NCI-H526 (cell line): ENCODE measurements at regions not wholly inside any gene's neighbourhood (a gene's known extent, or its start where the extent isn't known, plus 50 kb on each side); places are given as distances from the start of the nearest gene placed in this dataset.
"Not testable (repeated sequence)": the region's sequence is repeated elsewhere in the genome, so short reads cannot be mapped to it uniquely, and the experiment has no call there.

Source experiments
- DNase-seq, 2 experiments: peaks; one replicate each; lab custom pipeline; 2025; lab: John Stamatoyannopoulos, UW

DNA sequence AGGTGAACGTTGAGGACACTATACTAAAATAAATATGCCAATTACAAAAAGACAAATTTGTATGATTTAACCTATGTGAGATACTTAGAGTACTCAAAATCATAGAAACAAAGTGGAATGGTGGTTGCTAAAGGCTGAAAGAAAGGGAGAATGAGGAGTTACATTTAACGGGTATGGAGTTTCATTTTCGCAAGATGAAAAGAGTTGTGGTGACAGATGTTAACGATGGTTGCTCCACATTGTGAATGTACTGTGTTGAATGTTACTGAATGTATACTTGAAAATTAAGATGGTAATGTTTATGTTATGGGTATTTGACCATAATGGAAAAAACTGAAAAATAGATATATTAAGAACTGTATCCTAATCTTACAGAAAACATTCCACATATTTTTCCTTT, 51.3 kb upstream of the MOCS2 start:
- no peak for DNase-seq

DNA sequence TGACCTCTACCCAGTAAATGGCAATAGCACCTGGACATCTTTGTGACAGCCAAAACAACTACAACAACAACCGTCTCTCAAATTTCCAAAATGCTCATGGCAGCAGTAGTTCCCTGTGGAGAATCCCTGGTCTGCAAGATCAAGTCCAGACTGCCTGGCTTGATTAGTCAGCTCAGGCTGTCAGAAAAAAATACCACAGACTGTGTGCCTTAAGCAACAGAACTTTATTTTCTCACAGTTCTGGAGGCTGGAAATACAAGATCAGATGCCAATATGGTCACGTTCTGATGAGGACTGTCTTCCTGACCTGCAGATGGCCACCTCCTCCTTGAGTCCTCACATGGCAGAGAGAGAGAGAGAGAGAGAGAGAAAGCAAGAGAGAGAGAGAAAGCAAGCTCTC, 52.3 kb upstream of the MOCS2 start:
- no peak for DNase-seq

DNA sequence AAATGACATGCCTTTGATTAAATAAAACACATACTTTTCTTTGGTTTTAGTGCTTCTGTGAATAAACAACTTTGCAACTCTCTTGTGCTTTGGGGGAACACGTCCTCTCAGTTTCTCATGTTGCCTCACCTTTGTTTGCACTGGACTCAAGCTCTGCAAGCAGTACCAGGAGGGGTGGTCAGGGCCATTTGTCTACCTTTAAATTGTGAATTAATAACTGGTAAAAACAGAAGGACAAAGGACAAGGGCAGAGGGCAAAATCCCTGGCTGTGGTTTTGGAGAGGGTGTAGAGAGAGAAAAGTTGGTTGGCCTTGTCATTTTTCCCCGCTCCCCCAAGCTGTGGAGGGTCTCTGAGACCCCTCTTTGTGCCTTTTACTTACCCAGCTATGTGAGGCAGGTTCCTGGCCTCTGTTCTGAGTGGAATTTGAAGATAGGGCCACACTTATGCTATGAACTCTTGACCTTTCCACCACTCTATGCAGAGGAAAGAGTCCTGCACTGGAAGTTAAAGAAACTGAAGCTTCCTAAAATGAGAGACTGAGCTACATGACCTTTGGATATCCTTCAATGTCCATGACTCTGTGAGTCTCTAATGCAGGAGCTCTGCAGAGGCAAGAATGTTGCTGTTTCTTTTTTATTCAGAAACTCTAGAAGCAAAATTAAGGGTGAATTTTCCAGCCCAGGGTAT, 55.1 kb upstream of the MOCS2 start:
- no peak for DNase-seq

DNA sequence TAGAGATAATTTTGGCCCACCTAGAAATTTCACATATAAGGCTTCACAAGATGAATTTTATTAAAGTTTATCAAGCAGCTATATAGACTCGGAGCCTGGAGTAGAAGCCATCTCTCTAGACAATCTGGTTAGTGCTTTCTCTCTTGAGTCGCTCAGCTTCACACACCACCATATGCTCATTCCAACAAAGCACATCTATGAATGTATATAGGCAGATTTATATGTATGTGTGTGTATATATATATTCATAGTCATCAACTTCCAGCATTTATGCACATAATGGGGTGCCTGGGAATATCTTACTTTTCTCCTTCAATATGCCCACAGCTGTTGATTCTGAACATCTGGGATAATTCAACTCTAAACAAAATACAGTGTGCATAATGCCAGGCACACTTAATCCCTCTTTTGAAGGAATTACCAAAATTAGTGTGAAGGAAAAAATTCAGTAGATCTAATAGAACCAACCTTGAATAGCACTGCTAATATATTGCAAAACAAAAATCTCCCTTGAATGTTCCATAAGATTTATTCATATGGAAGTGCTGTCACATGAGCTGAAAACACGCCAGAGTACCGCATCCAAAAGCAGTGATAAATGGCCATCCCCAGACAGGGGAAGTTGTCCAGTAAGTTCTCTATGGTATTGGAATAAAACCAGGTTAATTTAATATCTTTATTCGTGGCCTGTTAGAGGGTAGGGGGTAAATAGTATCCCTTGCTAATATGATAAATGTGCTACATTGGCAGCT, 56.0 kb upstream of the MOCS2 start:
- no peak for DNase-seq

DNA sequence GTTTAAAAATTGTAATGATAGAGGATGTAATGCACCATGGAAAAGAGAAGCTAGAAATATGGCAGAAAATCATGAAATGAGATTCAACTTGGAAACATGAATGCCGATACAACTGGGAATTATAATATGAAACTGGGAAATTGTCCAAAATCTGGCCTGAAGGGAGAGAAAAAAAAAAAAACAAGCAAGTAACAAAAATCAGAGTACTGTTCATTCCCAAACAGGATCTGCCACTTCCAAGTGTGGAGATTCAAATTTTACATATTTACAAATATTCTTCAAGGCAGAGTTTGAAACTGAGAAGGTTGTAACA, 56.6 kb upstream of the MOCS2 start:
- no peak for DNase-seq

DNA sequence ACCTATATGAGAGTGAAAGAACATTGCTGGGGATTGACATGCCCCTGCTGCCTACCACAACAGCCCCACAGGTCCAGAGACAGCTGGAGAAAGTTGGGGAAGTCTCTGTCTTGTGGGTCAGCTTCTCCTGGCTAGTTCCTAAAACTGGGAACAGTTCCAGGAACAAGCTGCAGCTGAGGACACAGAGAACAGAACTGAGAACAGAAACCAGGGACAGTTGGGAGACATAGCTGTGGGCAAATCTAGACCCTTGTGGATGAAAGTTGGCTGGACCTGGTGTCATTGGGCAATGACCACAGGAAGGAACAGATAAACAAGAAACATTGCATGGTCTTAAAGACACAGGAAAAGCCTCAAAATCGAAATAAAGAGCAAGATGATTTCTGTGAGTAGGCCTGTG, 58.3 kb upstream of the MOCS2 start:
- no peak for DNase-seq

DNA sequence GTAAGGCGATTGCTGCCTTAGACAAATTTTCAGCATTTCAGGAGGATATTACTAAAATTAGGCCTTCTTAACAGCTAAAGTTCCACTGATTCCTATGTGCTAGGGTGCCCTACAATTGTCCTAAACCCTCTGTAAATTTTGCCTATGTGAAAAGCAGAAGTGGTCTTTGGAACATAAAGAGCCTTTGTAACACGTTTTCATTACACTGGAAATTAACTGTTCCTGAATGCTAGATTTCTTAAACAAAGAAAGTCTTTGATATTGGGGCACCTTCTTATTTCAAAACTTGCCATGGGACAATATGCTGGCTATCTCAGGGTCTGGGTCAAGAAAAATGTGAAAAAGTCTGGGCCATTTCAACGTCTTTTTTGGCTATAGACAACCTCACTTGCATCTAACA, 60.4 kb upstream of the MOCS2 start:
- DNase-seq = no peak

DNA sequence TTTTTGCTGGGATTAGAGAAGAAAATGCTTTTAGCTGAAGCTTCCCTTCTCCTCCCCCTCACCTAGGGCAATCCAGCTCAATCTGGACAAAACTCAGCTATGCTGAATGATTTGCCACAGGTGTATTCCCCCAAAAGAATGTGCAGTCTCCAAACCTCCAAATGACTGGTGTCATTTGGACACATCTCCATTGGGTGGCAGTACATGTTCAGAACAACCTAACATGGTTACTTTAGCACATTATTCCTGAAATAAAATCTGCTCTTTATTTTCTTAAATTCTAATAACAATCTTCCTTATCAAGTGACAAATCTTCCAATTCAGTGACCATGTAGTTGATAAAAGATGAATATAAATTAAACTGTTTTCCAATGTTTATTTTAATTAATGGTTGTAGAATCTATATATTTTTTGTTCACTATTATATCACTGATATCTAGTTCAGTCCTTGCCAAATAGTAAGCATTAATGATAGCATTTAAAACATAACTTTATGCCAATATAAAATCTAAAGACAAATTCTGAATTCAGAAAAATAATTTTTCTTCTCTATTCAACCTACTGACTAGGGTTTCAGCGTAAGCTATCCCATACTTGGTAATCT, 61.3 kb upstream of the MOCS2 start:
- peak in 1 of 2 experiments; percentile 35 for DNase-seq

DNA sequence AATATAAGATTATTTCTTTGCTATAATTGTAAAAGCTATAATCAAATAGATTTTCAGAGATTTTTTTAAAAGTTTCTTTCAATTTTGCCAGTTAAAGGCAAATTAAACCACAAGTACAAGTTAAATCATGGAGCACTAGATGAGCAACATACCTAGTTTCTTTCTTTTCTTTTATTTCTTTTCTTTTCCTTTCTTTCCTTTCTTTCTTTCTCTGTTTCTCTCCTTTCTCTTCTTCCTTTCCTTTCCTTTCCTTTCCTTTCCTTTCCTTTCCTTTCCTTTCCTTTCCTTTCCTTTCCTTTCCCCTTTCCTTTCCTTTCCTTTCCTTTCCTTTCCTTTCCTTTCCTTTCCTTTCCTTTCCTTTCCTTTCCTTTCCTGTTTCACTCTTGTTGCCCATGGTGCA, 62.5 kb upstream of the MOCS2 start:
- not testable (repeated sequence) for DNase-seq

DNA sequence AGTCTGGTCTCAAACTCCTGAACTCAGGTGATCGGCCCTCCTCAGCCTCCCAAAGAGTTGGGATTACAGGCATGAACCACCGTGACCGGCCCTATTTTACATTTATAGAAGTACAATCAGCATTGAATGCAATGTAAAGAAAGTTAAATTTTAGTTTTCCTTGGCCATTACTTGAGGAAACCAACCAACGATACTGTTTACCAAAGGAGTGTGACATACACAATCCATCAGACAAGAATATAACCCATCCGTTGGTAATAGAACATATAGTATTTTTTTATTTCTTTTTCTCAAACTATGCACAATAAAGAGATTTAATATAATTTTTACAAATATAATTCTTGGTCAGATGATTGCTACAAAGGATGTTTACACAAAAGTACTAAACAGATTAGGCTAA, 63.1 kb upstream of the MOCS2 start:
- DNase-seq = no peak

DNA sequence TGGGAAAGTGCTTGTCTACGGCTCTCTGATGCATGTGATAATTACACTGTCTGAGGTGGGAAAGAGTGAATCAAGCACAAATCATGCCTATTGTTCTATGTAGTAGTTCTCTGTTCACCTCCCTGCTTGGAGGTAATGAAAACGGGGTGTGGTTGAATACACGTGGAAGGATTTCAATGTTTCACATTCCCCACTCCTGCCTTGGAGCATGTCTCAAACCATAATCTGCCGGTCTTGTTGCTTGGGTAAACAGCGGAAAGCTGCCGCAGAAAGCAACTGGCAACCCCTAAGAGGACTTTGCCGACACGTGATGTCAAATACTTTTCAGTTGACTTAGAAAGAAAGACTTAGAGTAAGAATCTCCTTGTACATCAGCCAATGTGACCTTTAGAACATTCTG, 63.5 kb upstream of the MOCS2 start:
- no peak for DNase-seq

DNA sequence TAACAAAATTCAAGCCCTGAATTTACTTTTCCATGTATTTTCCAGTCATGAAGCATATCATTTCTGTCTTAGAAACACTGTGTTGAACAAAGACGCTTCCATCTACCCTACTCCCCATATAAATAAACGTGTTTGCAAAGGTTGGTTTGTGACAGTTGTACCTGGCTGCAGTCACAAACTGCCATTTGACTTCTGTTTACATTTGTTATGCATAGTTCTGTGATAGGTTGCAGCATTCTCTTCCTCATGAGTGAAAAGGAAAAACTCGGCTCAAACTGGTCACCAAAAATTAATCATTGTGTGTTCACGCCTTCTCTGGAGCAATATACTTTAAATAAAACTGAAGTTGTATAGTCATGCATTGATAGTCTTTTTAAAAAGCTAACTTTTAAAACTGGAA, 69.3 kb upstream of the MOCS2 start:
- no peak for DNase-seq

DNA sequence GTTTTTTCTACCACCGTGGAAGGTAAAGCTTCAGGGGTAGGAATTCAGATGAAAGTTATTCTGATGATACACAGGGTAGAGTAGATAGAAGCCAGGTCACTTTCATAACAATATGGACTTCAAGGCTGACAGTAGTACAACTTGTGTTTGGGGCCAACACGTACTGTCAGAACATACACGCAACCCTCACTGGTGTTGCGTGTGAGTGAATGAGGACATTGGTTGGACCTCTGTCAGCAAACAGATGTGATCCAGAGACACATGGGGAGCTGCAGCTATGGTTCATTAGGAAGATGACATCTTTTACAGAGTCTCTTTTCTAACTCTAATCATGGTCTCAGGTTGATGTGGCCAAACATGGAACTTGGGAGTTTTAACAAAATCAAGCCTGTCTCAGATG, 70.1 kb upstream of the MOCS2 start:
- no peak for DNase-seq

DNA sequence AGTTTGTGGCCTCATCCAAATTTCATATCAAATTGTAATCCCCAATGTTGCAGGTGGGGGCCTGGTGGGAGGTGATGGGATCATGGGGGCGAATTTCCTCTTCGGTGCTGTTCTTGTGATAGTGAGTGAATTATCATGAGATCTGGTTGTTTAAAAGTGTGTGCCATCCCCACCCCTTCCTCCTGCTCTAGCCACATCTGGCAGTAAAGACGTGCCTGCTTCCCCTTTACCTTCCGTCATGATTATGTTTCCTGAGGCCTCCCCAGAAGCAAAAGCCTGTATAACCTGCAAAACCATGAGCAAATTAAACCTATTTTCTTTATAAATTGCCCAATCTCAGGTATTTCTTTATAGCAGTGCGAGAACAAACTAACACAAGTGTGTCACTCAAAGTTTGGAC, 71.0 kb upstream of the MOCS2 start:
- DNase-seq = no peak

DNA sequence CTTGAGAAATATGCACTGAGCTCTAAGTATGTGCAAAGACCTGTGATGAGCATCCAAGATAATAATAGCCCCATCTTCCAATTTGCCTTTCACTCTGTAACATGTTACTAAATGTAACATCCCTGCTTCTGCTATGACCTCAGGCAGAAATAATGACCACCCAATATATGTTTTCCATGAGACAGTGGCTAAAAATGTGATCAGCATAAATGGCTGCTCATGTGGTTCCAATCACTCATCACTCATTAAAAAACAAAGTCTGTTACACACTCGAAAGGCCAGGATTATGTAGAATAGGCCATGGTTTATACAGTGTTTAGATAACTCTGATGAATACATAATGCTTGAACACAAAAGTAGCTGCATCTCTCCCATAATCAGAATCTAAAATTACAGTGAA, 71.4 kb upstream of the MOCS2 start:
- no peak for DNase-seq

DNA sequence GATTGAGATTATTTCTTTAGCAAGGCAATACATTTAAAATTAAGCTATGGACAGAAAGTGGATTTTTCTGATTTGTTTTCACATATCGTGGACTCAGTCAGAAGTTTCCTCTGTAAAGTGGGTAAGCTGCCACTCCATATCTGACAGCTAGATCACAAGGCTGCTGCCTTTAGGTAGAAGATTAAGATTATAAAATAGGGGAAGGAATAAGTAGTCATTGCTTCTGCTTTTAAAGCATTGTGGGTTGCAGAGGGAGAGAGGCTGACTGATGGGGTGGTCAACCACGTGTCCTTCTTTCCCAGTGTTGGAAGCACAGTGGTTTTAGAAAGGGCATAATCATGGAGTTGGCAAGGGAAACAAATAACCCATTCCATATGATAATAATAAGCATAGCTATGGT, 74.3 kb upstream of the MOCS2 start:
- no peak for DNase-seq

DNA sequence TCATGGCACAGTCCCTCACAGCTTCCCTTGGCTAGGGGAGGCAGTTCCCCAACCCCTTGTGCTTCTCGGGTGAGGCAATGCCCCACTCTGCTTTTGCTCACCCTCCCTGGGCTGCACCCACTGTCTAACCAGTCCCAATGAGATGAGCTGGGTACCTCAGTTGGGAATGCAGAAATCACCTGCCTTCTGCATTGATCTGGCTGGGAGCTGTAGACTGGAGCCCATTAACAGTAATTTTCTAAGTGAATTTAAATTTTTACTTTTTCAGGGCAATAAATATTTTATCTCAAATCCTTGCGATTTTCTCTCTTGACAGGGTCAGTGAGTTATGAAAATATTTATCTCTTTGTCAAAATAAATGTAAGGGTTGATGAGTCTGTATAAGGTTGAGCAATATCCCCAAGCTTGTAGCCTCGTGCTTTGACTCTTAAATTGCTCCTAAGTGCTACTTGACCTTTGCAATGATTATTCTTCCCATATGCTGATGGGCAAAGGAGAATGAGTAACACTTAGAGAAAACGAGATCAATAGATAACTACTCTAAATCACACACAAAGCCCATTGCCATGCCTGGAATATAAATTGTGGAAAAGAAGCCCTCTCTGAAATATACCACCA, 82.1 kb upstream of the MOCS2 start:
- no peak for DNase-seq

DNA sequence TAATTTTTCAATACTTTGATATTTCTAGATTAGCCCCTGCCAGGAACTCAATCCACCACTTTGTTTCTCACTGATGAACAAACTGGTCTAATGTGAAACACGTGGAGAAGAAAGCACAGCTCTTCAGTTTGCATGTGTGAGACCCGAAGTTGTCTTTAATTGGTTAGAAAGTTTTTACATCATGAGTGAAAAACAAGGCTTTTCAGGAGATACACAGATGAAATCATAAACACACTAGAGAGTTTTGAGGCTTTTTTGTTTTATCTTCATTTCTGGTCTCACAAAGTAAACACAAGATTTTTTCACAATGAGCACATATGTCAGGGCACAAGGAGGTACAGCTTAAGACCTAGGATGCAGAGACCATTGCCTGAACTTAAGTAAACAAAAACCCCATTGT, 84.5 kb upstream of the MOCS2 start:
- no peak for DNase-seq

DNA sequence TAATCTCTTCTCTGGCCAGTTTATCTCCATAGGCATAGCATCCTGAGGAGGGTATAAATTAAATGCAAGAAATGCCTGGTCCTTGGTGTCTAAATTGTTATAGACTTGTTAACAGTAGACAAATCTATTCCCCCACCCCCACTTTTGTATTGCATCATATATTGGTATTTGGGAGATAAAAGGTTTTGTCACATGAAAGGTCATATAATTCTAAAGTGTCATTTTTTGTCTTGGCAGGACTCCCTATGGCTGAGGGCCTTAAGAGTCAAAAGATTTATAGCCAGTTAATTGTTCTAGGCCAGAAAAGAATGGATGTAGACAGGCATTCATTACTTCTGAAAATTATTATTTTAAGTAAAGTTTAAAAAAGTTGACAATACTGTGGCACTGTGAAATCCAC, 90.3 kb upstream of the MOCS2 start:
- no peak for DNase-seq

DNA sequence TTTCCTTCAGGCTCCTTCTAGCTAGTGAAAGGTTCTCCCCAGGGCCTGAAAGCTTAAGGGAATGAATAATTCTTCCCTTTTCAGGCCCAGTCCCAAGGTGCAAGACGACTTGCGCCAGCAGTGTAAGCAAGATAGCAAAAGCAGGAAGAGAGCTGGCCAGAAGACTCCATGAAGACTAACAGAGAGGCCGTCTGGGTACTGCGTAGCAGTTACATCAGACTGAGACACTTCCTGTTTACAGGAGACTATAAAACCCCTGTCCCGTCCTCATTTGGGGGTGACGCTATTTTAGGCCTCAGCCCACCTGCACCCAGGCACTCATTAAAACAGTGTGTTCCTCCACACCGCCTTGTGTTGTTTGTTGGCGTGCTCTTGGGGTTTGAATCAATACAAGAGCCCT, 90.7 kb upstream of the MOCS2 start:
- DNase-seq = no peak

DNA sequence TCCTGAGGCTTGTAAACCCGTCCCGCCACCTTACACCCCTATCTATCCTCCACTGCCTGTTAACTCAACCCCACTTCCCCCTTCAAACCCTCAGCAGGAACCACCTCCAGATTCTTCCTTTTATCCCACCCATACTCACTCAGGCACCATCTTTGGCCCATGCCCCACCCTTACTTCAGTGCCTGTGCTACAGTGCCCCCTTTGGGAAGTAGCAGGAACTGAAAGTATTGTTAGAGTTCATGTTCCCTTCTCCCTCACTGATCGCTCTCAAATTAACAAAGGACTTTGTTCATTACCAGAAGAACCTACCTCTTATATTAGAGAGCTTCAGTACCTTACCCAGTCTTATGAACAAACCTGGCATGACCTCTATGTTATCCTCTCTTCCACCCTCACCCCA, 92.2 kb upstream of the MOCS2 start:
- DNase-seq = no peak

DNA sequence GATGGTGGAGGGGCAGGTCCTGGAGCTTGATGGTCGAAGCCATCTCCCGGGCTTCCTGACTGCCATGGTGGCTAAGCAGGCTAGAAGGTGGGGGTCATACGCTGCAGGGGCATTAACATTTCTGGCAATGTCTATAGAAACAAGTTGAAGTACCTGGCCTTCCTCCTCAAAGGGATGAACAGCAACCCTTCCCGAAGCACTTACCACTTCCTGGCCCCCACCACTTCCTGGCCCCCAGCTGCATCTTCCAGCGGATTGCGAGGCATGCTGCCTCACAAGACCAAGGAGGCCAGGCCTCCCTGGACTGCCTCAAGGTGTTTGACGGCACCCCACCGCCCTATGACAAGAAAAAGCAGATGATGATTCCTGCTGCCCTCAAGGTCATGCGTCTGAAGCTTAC, 97.0 kb upstream of the MOCS2 start:
- DNase-seq = no peak

DNA sequence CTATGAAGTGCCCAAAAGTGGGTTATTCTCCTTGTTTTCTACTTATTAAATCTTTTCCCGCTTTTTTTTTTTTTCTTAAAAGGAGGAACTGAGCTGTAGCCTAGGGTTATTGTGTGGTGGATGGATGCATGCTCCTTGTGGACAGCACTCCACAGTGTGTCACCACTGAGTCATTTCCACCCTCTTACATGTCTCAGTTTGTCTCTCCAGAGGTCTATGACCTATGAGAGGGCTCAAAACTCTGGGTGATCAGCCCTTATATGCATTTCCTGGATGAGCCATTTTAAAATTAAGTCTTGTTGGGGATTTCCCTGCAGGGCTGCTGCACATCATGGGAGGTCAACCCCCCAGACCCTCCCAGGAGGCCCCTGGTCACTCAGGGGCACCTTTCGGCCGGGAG, 102.2 kb upstream of the MOCS2 start:
- DNase-seq = no peak
